ENCODE measurements at regions not wholly inside any gene's neighbourhood (a gene's known extent, or its start where the extent isn't known, plus 50 kb on each side); places are given as distances from the start of the nearest gene placed in this dataset.
"Not testable (repeated sequence)": the region's sequence is repeated elsewhere in the genome, so short reads cannot be mapped to it uniquely, and the experiment has no call there.

- in situ Hi-C loops (cut with MboI; ENCODE audit: low sequenced_read_pairs), result no loop called here
These were observed 377.2 kb downstream of the RAP2B start for GRCh38 chr3:153539263-153539662.

- in situ Hi-C loops (cut with MboI; ENCODE audit: low sequenced_read_pairs), result no loop called here
These were observed 383.4 kb downstream of the RAP2B start for GRCh38 chr3:153545471-153545870.

- in situ Hi-C loops (cut with MboI; ENCODE audit: low sequenced_read_pairs), result no loop called here
These were observed 385.9 kb downstream of the RAP2B start for GRCh38 chr3:153547970-153548369.

GRCh38 chr3:153549686-153550085, 387.7 kb downstream of the RAP2B start:
- in situ Hi-C loops (cut with MboI; ENCODE audit: low sequenced_read_pairs), result not testable (repeated sequence)

- in situ Hi-C loops (cut with MboI; ENCODE audit: low sequenced_read_pairs), result no loop called here
These were observed 389.7 kb downstream of the RAP2B start for GRCh38 chr3:153551536-153552285.

DNA sequence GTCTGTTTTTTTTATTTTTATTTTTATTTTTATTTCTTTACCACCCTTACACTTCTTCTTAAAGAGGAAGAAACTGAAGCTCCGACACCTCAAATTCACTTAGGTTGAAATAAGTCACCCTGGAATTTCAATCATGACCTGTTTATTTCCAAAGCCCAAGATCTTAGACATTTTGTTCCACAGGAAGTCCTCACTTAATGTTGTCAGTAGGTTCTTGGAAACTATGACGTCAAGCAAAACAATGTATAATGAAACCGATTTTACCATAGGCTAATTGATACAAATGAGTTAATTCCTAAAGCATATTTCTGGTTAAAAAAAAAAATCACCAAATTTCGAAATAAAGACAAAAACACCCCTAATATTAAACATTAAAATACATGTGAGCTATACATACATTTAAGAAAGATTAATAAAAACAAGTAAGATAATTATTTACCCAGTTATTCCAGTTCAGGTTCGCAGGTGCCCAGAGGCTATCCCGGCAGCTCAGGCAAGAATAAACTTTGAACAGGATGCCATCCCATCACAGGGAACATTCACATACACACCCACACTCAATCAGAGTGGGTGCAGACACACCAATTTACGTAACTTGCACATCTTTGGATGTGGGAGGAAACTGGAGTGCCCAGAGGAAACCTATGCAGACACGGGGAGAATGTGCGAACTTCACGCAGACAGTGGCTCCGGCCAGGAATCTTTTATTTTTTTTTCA, 391.0 kb downstream of the RAP2B start:
- in situ Hi-C loops (cut with MboI; ENCODE audit: low sequenced_read_pairs), result no loop called here

DNA sequence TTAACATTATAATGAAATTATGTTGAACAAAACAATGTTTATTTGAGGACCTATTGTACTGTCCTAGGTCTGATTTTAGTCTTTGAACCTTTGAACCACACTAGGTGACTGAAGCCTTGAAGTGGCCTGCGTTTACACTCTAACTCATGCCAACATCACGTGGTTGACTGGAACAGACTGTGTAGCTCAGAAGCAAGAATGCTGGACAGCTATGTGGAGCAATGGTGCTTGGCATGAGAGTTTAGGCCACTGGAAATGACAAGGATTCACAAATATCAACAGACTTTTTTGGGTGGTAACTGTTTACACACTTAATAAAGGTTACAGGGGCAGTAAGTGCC, 391.5 kb downstream of the RAP2B start:
- in situ Hi-C loops (cut with MboI; ENCODE audit: low sequenced_read_pairs), result no loop called here

GRCh38 chr3:153555919-153556318, 393.9 kb downstream of the RAP2B start:
- in situ Hi-C loops (cut with MboI; ENCODE audit: low sequenced_read_pairs), result no loop called here

- in situ Hi-C loops (cut with MboI; ENCODE audit: low sequenced_read_pairs), result not testable (repeated sequence)
These were observed 397.3 kb downstream of the RAP2B start for GRCh38 chr3:153559366-153559765.

DNA sequence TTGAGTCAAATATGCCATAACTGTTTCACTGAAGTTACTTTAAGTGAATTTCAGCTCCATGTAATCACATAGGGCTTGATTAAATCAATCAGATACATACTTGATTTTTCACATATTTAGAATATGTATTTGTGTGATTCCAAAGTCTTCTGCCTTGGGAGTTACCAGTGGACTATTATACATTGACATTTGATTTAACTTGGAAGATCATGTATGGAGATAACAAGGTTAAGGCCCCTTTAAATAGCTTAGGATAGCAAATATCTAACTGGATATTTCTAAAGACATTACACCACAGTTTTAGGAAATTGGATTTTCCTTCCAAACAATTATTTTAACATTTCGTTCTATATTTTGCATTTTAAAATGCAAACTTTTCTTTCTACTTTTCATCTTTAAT, 405.0 kb downstream of the RAP2B start:
- in situ Hi-C loops (cut with MboI; ENCODE audit: low sequenced_read_pairs), result no loop called here

- in situ Hi-C loops (cut with MboI; ENCODE audit: low sequenced_read_pairs), result no loop called here
These were observed 405.5 kb downstream of the RAP2B start for GRCh38 chr3:153567556-153567955.

DNA sequence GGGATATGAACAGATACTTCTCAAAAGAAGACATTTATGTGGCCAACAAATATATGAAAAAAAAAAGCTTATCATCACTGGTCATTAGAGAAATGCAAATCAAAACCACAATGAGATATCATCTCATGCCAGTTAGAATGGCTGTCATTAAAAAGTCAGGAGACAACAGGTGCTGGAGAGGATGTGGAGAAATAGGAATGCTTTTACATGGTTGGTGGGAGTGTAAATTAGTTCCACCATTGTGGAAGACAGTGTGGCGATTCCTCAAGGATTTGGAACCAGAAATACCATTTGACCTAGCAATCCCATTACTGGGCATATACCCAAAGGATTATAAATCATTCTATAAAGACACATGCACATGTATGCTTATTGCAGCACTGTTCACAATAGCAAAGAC, 408.5 kb downstream of the RAP2B start:
- in situ Hi-C loops (cut with MboI; ENCODE audit: low sequenced_read_pairs), result not testable (repeated sequence)

DNA sequence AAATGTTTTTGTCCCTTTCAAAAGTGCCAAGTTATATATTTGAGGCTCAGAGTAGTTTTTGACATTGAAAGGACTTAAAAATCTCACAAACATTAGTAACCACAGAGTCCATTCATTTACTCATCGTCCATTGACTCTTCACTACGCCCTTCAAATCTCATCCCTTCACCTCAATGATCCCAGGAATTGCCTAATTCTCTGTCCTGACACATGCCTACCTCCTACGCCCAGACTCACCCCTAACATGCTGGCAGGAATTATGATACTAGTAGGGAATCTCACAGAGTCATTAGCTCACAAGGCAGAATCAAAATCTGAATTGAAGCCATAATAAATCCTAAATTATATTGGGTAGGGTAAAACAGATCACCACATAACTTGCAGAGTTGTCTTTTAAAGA, 410.1 kb downstream of the RAP2B start:
- in situ Hi-C loops (cut with MboI; ENCODE audit: low sequenced_read_pairs), result no loop called here

- in situ Hi-C loops (cut with MboI; ENCODE audit: low sequenced_read_pairs), result no loop called here
These were observed 410.6 kb downstream of the RAP2B start for GRCh38 chr3:153572654-153573053.

DNA sequence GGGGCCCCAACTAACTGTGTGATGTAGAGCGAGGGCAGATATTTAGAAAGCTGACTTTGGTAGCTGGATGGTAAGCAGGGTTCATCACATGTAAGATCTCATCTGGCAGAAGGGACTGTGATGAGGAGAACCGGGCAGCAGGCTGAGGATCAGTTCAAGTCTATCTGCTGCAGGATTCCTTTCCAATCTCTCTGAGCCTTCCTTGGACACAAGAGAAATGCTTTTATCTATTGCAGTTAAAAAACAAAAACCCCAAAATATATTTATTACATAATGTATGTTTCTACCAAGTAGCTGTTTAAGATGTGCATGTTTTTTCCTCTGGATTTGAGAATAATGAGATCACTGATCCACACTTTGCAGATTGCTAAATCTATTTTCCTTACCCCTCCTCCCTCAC, 411.5 kb downstream of the RAP2B start:
- in situ Hi-C loops (cut with MboI; ENCODE audit: low sequenced_read_pairs), result no loop called here

GRCh38 chr3:153574445-153574844, 412.4 kb downstream of the RAP2B start:
- in situ Hi-C loops (cut with MboI; ENCODE audit: low sequenced_read_pairs), result no loop called here

- in situ Hi-C loops (cut with MboI; ENCODE audit: low sequenced_read_pairs), result no loop called here
These were observed 415.2 kb downstream of the RAP2B start for GRCh38 chr3:153577059-153577736.

GRCh38 chr3:153578046-153578445, 416.0 kb downstream of the RAP2B start:
- in situ Hi-C loops (cut with MboI; ENCODE audit: low sequenced_read_pairs), result no loop called here

DNA sequence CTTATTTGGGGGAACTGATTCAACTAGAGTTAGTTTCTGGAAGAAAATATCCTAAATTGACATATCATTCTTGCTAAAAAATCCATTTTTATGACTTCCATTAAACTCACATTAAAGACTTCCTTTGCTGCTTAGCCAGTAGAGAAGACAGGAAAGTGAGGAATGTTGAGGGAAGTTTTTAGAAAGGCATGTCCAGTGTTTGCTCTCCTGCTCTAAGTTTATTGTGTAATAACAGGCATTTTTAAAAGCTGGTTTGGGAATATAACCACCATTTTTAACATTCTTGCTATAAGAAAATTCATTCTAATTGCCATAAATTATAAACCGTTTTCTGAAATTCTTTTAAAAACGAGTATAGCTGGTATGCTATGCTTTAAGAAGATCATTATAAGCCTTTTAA, 428.0 kb downstream of the RAP2B start:
- in situ Hi-C loops (cut with MboI; ENCODE audit: low sequenced_read_pairs), result no loop called here

DNA sequence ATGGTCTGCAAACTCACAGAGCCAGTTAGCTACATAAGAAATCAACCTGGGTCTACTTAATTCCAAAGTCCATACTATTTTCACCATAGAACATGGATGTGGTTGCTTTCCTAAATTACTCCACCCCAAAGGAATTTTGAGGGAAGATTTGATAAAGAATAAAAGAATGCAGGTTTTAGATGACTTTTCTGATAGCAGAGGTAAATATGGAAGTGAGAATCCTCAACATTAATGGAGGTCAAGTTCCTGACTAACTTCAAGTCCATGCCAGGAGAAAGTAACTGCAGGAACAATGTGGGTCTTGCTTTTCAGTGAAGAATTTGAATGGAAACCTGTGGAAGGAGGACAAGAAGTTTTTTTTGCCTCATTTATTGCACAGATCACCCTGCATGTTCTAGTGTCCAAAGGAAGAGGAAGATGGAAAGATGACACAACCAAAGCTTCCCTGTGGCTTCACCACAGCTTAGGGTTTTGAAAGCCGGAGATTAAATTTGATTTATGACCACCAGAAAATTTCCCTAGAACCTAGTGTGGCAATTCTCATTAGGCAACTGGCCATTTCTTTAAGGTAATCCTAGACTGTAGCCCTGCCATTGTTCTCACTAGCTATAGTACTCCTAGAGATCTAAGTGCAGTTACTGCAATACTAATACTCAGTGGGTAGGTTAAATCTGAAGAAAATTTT, 429.7 kb downstream of the RAP2B start:
- in situ Hi-C loops (cut with MboI; ENCODE audit: low sequenced_read_pairs), result no loop called here

DNA sequence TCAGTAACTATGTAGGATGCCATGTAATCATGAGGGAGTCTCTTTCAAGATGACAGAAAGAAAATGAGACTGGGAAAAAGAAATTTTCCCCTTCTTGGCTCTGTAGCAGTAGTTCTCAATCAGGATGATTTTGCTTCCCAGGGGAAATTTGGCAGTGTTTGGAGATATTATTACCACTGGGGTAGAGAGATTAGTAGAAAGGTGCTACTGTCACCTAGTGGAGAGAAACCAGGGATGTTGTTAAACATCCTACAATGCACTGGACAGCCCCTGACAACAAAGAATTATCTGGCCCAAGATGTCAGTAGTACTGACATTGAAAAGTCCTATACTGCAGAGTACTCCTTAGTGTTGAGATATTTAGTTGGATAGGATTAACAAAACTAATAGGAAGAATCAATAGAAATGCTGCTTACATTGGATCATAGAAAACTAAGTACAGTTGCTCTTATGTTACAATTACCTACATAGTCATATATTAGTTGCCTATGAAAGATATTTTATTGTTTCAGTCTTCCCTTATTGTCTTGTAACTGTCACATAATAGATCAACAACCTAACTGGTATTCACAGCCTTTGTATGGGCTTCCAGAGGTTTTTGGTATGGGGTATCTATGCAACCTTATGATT, 433.3 kb downstream of the RAP2B start:
- in situ Hi-C loops (cut with MboI; ENCODE audit: low sequenced_read_pairs), result no loop called here

Measured in HL-60/S4 treated with phorbol 12-myristate 13-acetate at 8.2 ng/mL for 4 days and 3 days (cell line).